IMR-90 (cell line): ENCODE measurements at regions not wholly inside any gene's neighbourhood (a gene's known extent, or its start where the extent isn't known, plus 50 kb on each side); places are given as distances from the start of the nearest gene placed in this dataset.

ENCODE experiments used
- ATAC-seq: fragments of 200-7000 bp; cut with Tn5 transposase; 2 replicates; pipeline ENCODE4 v1.9.1; 2020; ENCODE audit warnings: low read depth, mild to moderate bottlenecking, moderate library complexity
- BruUV-seq: library from RNA; stranded (reverse); fragments of 400-500 nt; replicated peaks from 2 replicates; lab custom pipeline; 2021; lab: Mats Ljungman, UMichigan
- CTCF ChIA-PET: fragments of 300-600 bp; formaldehyde crosslinking; extraction: SDS; loops from one replicate; lab custom pipeline; 2021; ENCODE audit warnings: antibody characterized with exemption; lab: Yijun Ruan, JAX
- POLR2A ChIA-PET: fragments of 300-600 bp; sonication (Branson Sonifier 250); formaldehyde crosslinking; loops from one replicate; lab custom pipeline; 2022; ENCODE audit warnings: antibody characterized with exemption; ENCODE audit not compliant: unreplicated experiment; lab: Charles Lee
- DNase-seq: peaks from one replicate; pipeline ENCODE4 v3.0.0; 2013
- H2AFZ ChIP-seq: replicated peaks from 2 replicates; pipeline ENCODE3; 2013; ENCODE audit warnings: low read length, mild to moderate bottlenecking; ENCODE audit not compliant: poor library complexity
- H2AK5ac ChIP-seq: 2 replicates; pipeline ENCODE4 v1.6.1; 2013; ENCODE audit warnings: low read depth, low read length, inconsistent platforms
- H2AK9ac ChIP-seq: replicated peaks from 2 replicates; pipeline ENCODE3; 2013; ENCODE audit warnings: mild to moderate bottlenecking, low read depth, low read length, moderate library complexity; ENCODE audit not compliant: poor library complexity
- H2BK120ac ChIP-seq: 2 replicates; pipeline ENCODE4 v1.6.1; 2013; ENCODE audit warnings: low read depth, low read length, inconsistent platforms
- H2BK15ac ChIP-seq: 3 replicates; pipeline ENCODE4 v1.6.1; 2013; ENCODE audit warnings: low read depth, low read length, inconsistent platforms
- H2BK20ac ChIP-seq: 2 replicates; pipeline ENCODE4 v1.6.1; 2013; ENCODE audit warnings: low read depth, mild to moderate bottlenecking, inconsistent platforms, low read length, moderate library complexity
- H2BK5ac ChIP-seq: 2 replicates; pipeline ENCODE4 v1.6.1; 2013; ENCODE audit warnings: mild to moderate bottlenecking, low read depth, low read length, inconsistent platforms; ENCODE audit not compliant: poor library complexity, severe bottlenecking
- H3K14ac ChIP-seq: replicated peaks from 2 replicates; pipeline ENCODE4 v1.6.1; 2013; ENCODE audit warnings: low read depth, low read length, inconsistent platforms
- H3K18ac ChIP-seq: 2 replicates; pipeline ENCODE4 v1.6.1; 2013; ENCODE audit warnings: low read depth, low read length, control low read depth
- H3K23ac ChIP-seq: 2 replicates; pipeline ENCODE4 v1.6.1; 2013; ENCODE audit warnings: low read depth, low read length, inconsistent platforms
- H3K27ac ChIP-seq: 2 replicates; pipeline ENCODE4 v1.5.1; 2013; ENCODE audit warnings: mild to moderate bottlenecking, control low read depth, low read length; ENCODE audit not compliant: insufficient read depth
- H3K27me3 ChIP-seq: 2 replicates; pipeline ENCODE4 v1.6.1; 2013; ENCODE audit warnings: low read length; ENCODE audit not compliant: control insufficient read depth, insufficient read depth
- H3K36me3 ChIP-seq: 2 replicates; pipeline ENCODE4 v1.6.1; 2013; ENCODE audit warnings: low read length, mixed read lengths; ENCODE audit not compliant: control insufficient read depth, insufficient read depth
- H3K4ac ChIP-seq: 2 replicates; pipeline ENCODE4 v1.6.1; 2013; ENCODE audit warnings: low read depth, low read length, inconsistent platforms
- H3K4me1 ChIP-seq: 2 replicates; pipeline ENCODE4 v1.6.1; 2013; ENCODE audit warnings: low read length, mixed read lengths; ENCODE audit not compliant: control insufficient read depth, insufficient read depth
- H3K4me2 ChIP-seq: 2 replicates; pipeline ENCODE4 v1.6.1; 2013; ENCODE audit warnings: low read depth, mild to moderate bottlenecking, control low read depth, low read length, moderate library complexity
- H3K4me3 ChIP-seq: 2 replicates; pipeline ENCODE4 v1.5.1; 2013; ENCODE audit warnings: low read depth, mild to moderate bottlenecking, control low read depth, low read length, moderate library complexity; ENCODE audit not compliant: insufficient read depth
- H3K56ac ChIP-seq: 2 replicates; pipeline ENCODE4 v1.6.1; 2013; ENCODE audit warnings: low read length, inconsistent platforms; ENCODE audit not compliant: insufficient read depth; ENCODE audit errors: extremely low read depth
- H3K79me1 ChIP-seq, 2 experiments: 2 replicates each; pipeline ENCODE4 v1.6.1; 2013; ENCODE audit warnings: low read length in 2 of 2, inconsistent platforms in 1 of 2, low read depth in 1 of 2
- H3K9ac ChIP-seq: 2 replicates; pipeline ENCODE4 v1.6.1; 2013; ENCODE audit warnings: low read depth, low read length, control low read depth
- H3K9me1 ChIP-seq: 2 replicates; pipeline ENCODE4 v1.6.1; 2013; ENCODE audit warnings: low read length, inconsistent platforms; ENCODE audit not compliant: insufficient read depth
- H3K9me3 ChIP-seq: 2 replicates; pipeline ENCODE4 v1.6.1; 2013; ENCODE audit warnings: low read length; ENCODE audit not compliant: control insufficient read depth, insufficient read depth
- H4K20me1 ChIP-seq: 2 replicates; pipeline ENCODE4 v1.6.1; 2013; ENCODE audit warnings: low read length, inconsistent platforms; ENCODE audit not compliant: insufficient read depth
- H4K5ac ChIP-seq: 2 replicates; pipeline ENCODE4 v1.6.1; 2013; ENCODE audit warnings: mild to moderate bottlenecking, low read depth, low read length, control low read depth
- H4K8ac ChIP-seq, 2 experiments: 2 replicates each; pipeline ENCODE4 v1.6.1; 2013; ENCODE audit warnings: low read depth in 2 of 2, low read length in 2 of 2, control low read depth in 1 of 2, inconsistent platforms in 1 of 2
- H4K91ac ChIP-seq: 2 replicates; pipeline ENCODE4 v1.6.1; 2013; ENCODE audit warnings: low read depth, low read length, inconsistent platforms; ENCODE audit not compliant: insufficient read depth
- BHLHE40 ChIP-seq: fragments of 150-350 bp; IDR thresholded peaks from 2 replicates; pipeline ENCODE4 v1.6.1; 2016; ENCODE audit warnings: mild to moderate bottlenecking, low read depth, low read length
- CEBPB ChIP-seq: IDR thresholded peaks from 2 replicates; pipeline ENCODE4 v1.6.1; 2012; ENCODE audit warnings: low read depth, low read length, improper control_type of control experiment
- CHD1 ChIP-seq: IDR thresholded peaks from 2 replicates; pipeline ENCODE4 v1.6.1; 2012; ENCODE audit warnings: low read depth, low read length, improper control_type of control experiment
- CTCF ChIP-seq: conservative IDR thresholded peaks from 2 replicates; pipeline ENCODE4 v1.5.1; 2012; ENCODE audit warnings: mild to moderate bottlenecking, low read depth, low read length, improper control_type of control experiment
- ELK1 ChIP-seq: fragments of 150-350 bp; IDR thresholded peaks from 2 replicates; pipeline ENCODE4 v1.6.1; 2016; ENCODE audit warnings: low read depth, mild to moderate bottlenecking, low read length, moderate library complexity, borderline replicate concordance
- FOS ChIP-seq: fragments of 150-350 bp; IDR thresholded peaks from 2 replicates; pipeline ENCODE4 v1.6.1; 2016; ENCODE audit warnings: low read depth, low read length
- MAFK ChIP-seq: IDR thresholded peaks from 2 replicates; pipeline ENCODE4 v1.6.1; 2012; ENCODE audit warnings: low read depth, low read length, improper control_type of control experiment
- MAZ ChIP-seq: IDR thresholded peaks from 2 replicates; pipeline ENCODE4 v1.6.1; 2012; ENCODE audit warnings: low read depth, mild to moderate bottlenecking, low read length, improper control_type of control experiment, moderate library complexity, borderline replicate concordance
- MXI1 ChIP-seq: IDR thresholded peaks from 2 replicates; pipeline ENCODE4 v1.6.1; 2012; ENCODE audit warnings: low read depth, mild to moderate bottlenecking, low read length, moderate library complexity, borderline replicate concordance
- NFE2L2 ChIP-seq: fragments of 150-350 bp; IDR thresholded peaks from 2 replicates; pipeline ENCODE4 v1.6.1; 2016; ENCODE audit warnings: low read depth, mild to moderate bottlenecking, low read length
- POLR2A ChIP-seq: IDR thresholded peaks from 2 replicates; pipeline ENCODE4 v1.6.1; 2012; ENCODE audit warnings: mild to moderate bottlenecking, low read depth, low read length
- RAD21 ChIP-seq: IDR thresholded peaks from 2 replicates; pipeline ENCODE4 v1.6.1; 2012; ENCODE audit warnings: low read length, improper control_type of control experiment
- RCOR1 ChIP-seq: IDR thresholded peaks from 2 replicates; pipeline ENCODE4 v1.6.1; 2012; ENCODE audit warnings: mild to moderate bottlenecking, low read length, improper control_type of control experiment; ENCODE audit not compliant: insufficient replicate concordance
- RFX5 ChIP-seq: IDR thresholded peaks from 2 replicates; pipeline ENCODE4 v1.8.0; 2012; ENCODE audit warnings: low read depth, mild to moderate bottlenecking, low read length, moderate library complexity
- SMC3 ChIP-seq: fragments of 150-350 bp; IDR thresholded peaks from 2 replicates; pipeline ENCODE4 v1.6.1; 2016; ENCODE audit warnings: low read depth, mild to moderate bottlenecking, antibody characterized with exemption, low read length, moderate library complexity
- USF2 ChIP-seq: fragments of 150-350 bp; IDR thresholded peaks from 2 replicates; pipeline ENCODE4 v1.6.1; 2017; ENCODE audit warnings: mild to moderate bottlenecking, antibody characterized with exemption, low read length, low read depth
- WGBS, 2 experiments: methylation state at CpG; one replicate each; pipeline versions ENCODE4 v1.1.5 to v1.1.7; 2013; ENCODE audit warnings: missing lambda C conversion rate in 2 of 2; ENCODE audit not compliant: insufficient read length in 1 of 2; ENCODE audit errors: extremely low coverage in 2 of 2; 5-methylcytosine and 5-hydroxymethylcytosine counted together
- dilution Hi-C: fragments of 300-500 bp; cut with HindIII; formaldehyde crosslinking; loops from one replicate; pipeline ENCODE4 v1.14.3; 2018; ENCODE audit warnings: low sequenced_read_pairs; ENCODE audit not compliant: unreplicated experiment
- in situ Hi-C: fragments of 300-500 bp; cut with MboI; formaldehyde crosslinking; loops from 3 replicates; pipeline ENCODE4 v1.14.3; 2019; ENCODE audit warnings: low sequenced_read_pairs, inconsistent platforms, mixed read lengths
- intact Hi-C: fragments of 100-400 bp; cut with micrococcal nuclease; formaldehyde crosslinking; loops from 2 replicates; pipeline ENCODE4 v1.10.0; 2022

GRCh38 chr5:53361708-53362107 is 118.7 kb upstream of the FST start:
- no peaks in the 10 kb centered on the region for H3K36me3 ChIP-seq
- H2BK120ac ChIP-seq = peak overlapping the region; percentile 96
- in situ Hi-C loops (no loop called here), dilution Hi-C loops (no loop called here), intact Hi-C loops (loop anchor here (2.0 to 10.0 kb wide), 5 partner anchors 45 to 187 kb away; no protein-coding TSS in a partner anchor)
- H3K4me2 ChIP-seq = no peak overlapping the region
- ATAC-seq (no peak), DNase-seq (no peak)
- no TSS peak for BruUV-seq
- peak overlapping the region; percentile 100 for H3K18ac ChIP-seq
- H4K5ac ChIP-seq = peak overlapping the region; percentile 87
- peak overlapping the region; percentile 92 for H3K56ac ChIP-seq
- H4K20me1 ChIP-seq = no peaks in the 10 kb centered on the region
- H3K23ac ChIP-seq = peak overlapping the region; percentile 55; the same call in 1 of the 2 replicates
- peak overlapping the region; percentile 75 for H2BK15ac ChIP-seq
- peak overlapping the region; percentile 84 for H3K14ac ChIP-seq
- TF ChIP-seq MXI1 = no peak
- TF ChIP-seq CEBPB = no peak
- no peak for TF ChIP-seq SMC3
- no peak for TF ChIP-seq ELK1
- TF ChIP-seq MAFK = no peak
- TF ChIP-seq NFE2L2 = no peak
- no peak for TF ChIP-seq CTCF
- no peak for TF ChIP-seq RAD21
- TF ChIP-seq RCOR1 = no peak
- TF ChIP-seq POLR2A = no peak
- no peak for TF ChIP-seq RFX5
- no peak for TF ChIP-seq CHD1
- TF ChIP-seq BHLHE40 = no peak
- TF ChIP-seq USF2 = no peak
- TF ChIP-seq FOS = no peak
- TF ChIP-seq MAZ = no peak
- H4K8ac ChIP-seq = peak overlapping the region; percentile 85
- H3K4me1 ChIP-seq = peaks cover 16% of the 10 kb centered on the region
- H3K4ac ChIP-seq = peak overlapping the region; percentile 97
- peak overlapping the region; percentile 99 for H2BK5ac ChIP-seq
- H3K27ac ChIP-seq = peak overlapping the region; percentile 93
- H3K9me3 ChIP-seq = no peaks in the 10 kb centered on the region
- H2BK20ac ChIP-seq = peak overlapping the region; percentile 95
- H4K91ac ChIP-seq = peak overlapping the region; percentile 95
- no peaks in the 10 kb centered on the region for H3K27me3 ChIP-seq
- no peak overlapping the region for H2AK9ac ChIP-seq
- H3K9me1 ChIP-seq = peaks cover 10% of the 10 kb centered on the region; the same call in 1 of the 2 replicates
- no peak overlapping the region for H2AFZ ChIP-seq
- peak overlapping the region; percentile 64; the same call in 1 of the 2 replicates for H3K9ac ChIP-seq
- H2AK5ac ChIP-seq = peak overlapping the region; percentile 84
- H3K4me3 ChIP-seq = no peak overlapping the region
- peaks cover 0 to 3% of the 10 kb centered on the region in 2 experiments; a peak in 2 of 4 replicates for H3K79me1 ChIP-seq
- CTCF ChIA-PET = interaction anchor here (0.5 kb wide), 1 partner anchor 111 kb away, joined by 3 read pairs; no protein-coding TSS in a partner anchor
- no CpG with 5 or more reads among the region's 4 CpGs for WGBS, 2 experiments
- POLR2A ChIA-PET = no interaction called here
